ENCODE measurements at regions not wholly inside any gene's neighbourhood (a gene's known extent, or its start where the extent isn't known, plus 50 kb on each side); places are given as distances from the start of the nearest gene placed in this dataset.

- H2AFZ ChIP-seq (ENCODE audit: low read length), result no peak overlapping the region
- no peaks in the 10 kb centered on the region for H3K4me1 ChIP-seq (ENCODE audit: insufficient read depth, low read length, poor library complexity, severe bottlenecking)
- no peak overlapping the region for H3K27ac ChIP-seq (ENCODE audit: low read depth, low read length, poor library complexity, severe bottlenecking)
- no peak for TF ChIP-seq EZH2phosphoT487 (IDR thresholded peaks at IDR 0.05; ENCODE audit: borderline replicate concordance, low read depth, low read length)
- TF ChIP-seq CTCF (conservative IDR thresholded peaks at IDR 0.05; ENCODE audit: low read length), result no peak
- no peaks in the 10 kb centered on the region for H3K36me3 ChIP-seq (ENCODE audit: insufficient read depth, low read length)
- no peaks in the 10 kb centered on the region for H3K9me2 ChIP-seq (ENCODE audit: insufficient read depth, low read length)
- no TSS peak for BruUV-seq (replicated peaks)
- H3K4me2 ChIP-seq (ENCODE audit: low read length), result no peak overlapping the region
- POLR2A ChIA-PET, result no interaction called here
- intact Hi-C loops (cut with micrococcal nuclease; ENCODE audit: unreplicated experiment), result no loop called here
- peaks cover 7% of the 10 kb centered on the region; the same call in 1 of the 2 replicates for H3K9me3 ChIP-seq (ENCODE audit: low read length)
- CTCF ChIA-PET (ENCODE audit: unreplicated experiment), result no interaction called here
- no peak overlapping the region for H3K4me3 ChIP-seq (ENCODE audit: low read depth, low read length, poor library complexity, severe bottlenecking)
- DNase-seq (ENCODE audit: low spot score), result peak; percentile 60
- no peaks in the 10 kb centered on the region for H4K20me1 ChIP-seq (ENCODE audit: insufficient read depth, low read length)
- H3K79me2 ChIP-seq (ENCODE audit: insufficient read depth, low read depth, low read length), result no peaks in the 10 kb centered on the region
Measured at GRCh38 chr5:106876665-106877194, 794.0 kb downstream of the EFNA5 start.

- Histone ChIP-seq H3K4me3 (ENCODE audit: low read depth, low read length, poor library complexity, severe bottlenecking) (no peak overlapping the region), H3K9me3 (ENCODE audit: low read length) (peaks cover 7% of the 10 kb centered on the region; the same call in 1 of the 2 replicates), H3K79me2 (ENCODE audit: insufficient read depth, low read depth, low read length) (no peaks in the 10 kb centered on the region), H2AFZ (ENCODE audit: low read length) (no peak overlapping the region), H3K4me1 (ENCODE audit: insufficient read depth, low read length, poor library complexity, severe bottlenecking) (no peaks in the 10 kb centered on the region), H3K36me3 (ENCODE audit: insufficient read depth, low read length) (no peaks in the 10 kb centered on the region), H3K4me2 (ENCODE audit: low read length) (no peak overlapping the region), H3K9me2 (ENCODE audit: insufficient read depth, low read length) (no peaks in the 10 kb centered on the region), H3K27ac (ENCODE audit: low read depth, low read length, poor library complexity, severe bottlenecking) (no peak overlapping the region), H4K20me1 (ENCODE audit: insufficient read depth, low read length) (no peaks in the 10 kb centered on the region)
- no peak for DNase-seq (ENCODE audit: low spot score)
- POLR2A ChIA-PET, result no interaction called here
- CTCF ChIA-PET (ENCODE audit: unreplicated experiment), result no interaction called here
- BruUV-seq (replicated peaks), result no TSS peak
- TF ChIP-seq EZH2phosphoT487 (IDR thresholded peaks at IDR 0.05; ENCODE audit: borderline replicate concordance, low read depth, low read length) (no peak), CTCF (conservative IDR thresholded peaks at IDR 0.05; ENCODE audit: low read length) (no peak)
- intact Hi-C loops (cut with micrococcal nuclease; ENCODE audit: unreplicated experiment), result no loop called here
Measured at GRCh38 chr5:106876298-106876622, 794.5 kb downstream of the EFNA5 start.

GRCh38 chr5:106875591-106876297, 795.0 kb downstream of the EFNA5 start:
- TF ChIP-seq CTCF (conservative IDR thresholded peaks at IDR 0.05; ENCODE audit: low read length), result peak; percentile 65
- no peak for TF ChIP-seq EZH2phosphoT487 (IDR thresholded peaks at IDR 0.05; ENCODE audit: borderline replicate concordance, low read depth, low read length)
- Histone ChIP-seq H3K4me2 (ENCODE audit: low read length) (no peak overlapping the region), H3K9me3 (ENCODE audit: low read length) (peaks cover 7% of the 10 kb centered on the region; the same call in 1 of the 2 replicates), H3K27ac (ENCODE audit: low read depth, low read length, poor library complexity, severe bottlenecking) (no peak overlapping the region), H2AFZ (ENCODE audit: low read length) (no peak overlapping the region), H3K36me3 (ENCODE audit: insufficient read depth, low read length) (no peaks in the 10 kb centered on the region), H3K79me2 (ENCODE audit: insufficient read depth, low read depth, low read length) (no peaks in the 10 kb centered on the region), H3K4me1 (ENCODE audit: insufficient read depth, low read length, poor library complexity, severe bottlenecking) (no peaks in the 10 kb centered on the region), H3K4me3 (ENCODE audit: low read depth, low read length, poor library complexity, severe bottlenecking) (no peak overlapping the region), H4K20me1 (ENCODE audit: insufficient read depth, low read length) (no peaks in the 10 kb centered on the region), H3K9me2 (ENCODE audit: insufficient read depth, low read length) (no peaks in the 10 kb centered on the region)
- intact Hi-C loops (cut with micrococcal nuclease; ENCODE audit: unreplicated experiment), result no loop called here
- DNase-seq (ENCODE audit: low spot score), result peak; percentile 9
- CTCF ChIA-PET (ENCODE audit: unreplicated experiment), result no interaction called here
- POLR2A ChIA-PET, result no interaction called here
- no TSS peak for BruUV-seq (replicated peaks)
